ENCODE measurements at regions not wholly inside any gene's neighbourhood (a gene's known extent, or its start where the extent isn't known, plus 50 kb on each side); places are given as distances from the start of the nearest gene placed in this dataset.

DNA sequence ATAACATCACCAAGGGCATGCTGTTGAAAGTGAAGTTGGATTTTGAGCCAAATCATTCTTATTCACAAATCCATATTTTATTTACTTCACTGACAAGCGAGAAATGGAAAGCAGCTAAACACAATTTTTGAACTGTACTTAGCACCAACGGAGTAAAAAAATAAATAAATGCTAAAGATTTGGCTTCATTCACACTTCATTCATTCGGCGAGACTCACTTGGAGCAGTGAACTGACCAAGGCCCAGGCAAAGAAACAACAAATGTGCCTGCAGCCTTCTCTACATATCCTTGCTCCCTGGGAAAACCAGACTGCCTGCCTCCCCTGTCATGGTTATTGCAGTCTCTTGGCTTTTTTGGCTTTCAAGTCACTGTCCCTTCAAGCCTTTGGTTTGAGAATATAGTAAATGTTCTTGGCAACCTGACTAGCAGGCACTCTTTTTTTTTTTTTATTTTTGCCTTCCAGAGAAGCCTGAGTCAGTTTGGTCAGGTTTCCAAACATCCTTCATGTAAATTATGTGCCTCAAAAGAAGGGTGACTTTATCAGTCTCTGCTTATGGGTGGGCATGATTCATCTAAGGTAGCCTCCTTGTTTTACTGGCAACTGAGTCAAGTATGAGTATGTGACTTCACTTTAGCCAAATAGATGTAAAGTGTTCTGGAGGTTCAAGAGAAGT lies 177.6 kb upstream of the MEOX2 start:
- H3K9me3 ChIP-seq (ENCODE audit: low read depth), result no peaks in the 10 kb centered on the region
- no peak for DNase-seq (ENCODE audit: low read depth in 1 of 2, low spot score in 1 of 2)
- H3K27ac ChIP-seq, result no peak overlapping the region
- H3K36me3 ChIP-seq, result no peaks in the 10 kb centered on the region
- no peaks in the 10 kb centered on the region for H3K4me1 ChIP-seq (ENCODE audit: low read depth)
- no peak overlapping the region for H3K4me3 ChIP-seq
- TF ChIP-seq, protein P1, sequence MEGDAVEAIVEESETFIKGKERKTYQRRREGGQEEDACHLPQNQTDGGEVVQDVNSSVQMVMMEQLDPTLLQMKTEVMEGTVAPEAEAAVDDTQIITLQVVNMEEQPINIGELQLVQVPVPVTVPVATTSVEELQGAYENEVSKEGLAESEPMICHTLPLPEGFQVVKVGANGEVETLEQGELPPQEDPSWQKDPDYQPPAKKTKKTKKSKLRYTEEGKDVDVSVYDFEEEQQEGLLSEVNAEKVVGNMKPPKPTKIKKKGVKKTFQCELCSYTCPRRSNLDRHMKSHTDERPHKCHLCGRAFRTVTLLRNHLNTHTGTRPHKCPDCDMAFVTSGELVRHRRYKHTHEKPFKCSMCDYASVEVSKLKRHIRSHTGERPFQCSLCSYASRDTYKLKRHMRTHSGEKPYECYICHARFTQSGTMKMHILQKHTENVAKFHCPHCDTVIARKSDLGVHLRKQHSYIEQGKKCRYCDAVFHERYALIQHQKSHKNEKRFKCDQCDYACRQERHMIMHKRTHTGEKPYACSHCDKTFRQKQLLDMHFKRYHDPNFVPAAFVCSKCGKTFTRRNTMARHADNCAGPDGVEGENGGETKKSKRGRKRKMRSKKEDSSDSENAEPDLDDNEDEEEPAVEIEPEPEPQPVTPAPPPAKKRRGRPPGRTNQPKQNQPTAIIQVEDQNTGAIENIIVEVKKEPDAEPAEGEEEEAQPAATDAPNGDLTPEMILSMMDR (IDR thresholded peaks at IDR 0.05; ENCODE audit: low read depth, low read length), result no peak
- H3K27me3 ChIP-seq, result no peaks in the 10 kb centered on the region

DNA sequence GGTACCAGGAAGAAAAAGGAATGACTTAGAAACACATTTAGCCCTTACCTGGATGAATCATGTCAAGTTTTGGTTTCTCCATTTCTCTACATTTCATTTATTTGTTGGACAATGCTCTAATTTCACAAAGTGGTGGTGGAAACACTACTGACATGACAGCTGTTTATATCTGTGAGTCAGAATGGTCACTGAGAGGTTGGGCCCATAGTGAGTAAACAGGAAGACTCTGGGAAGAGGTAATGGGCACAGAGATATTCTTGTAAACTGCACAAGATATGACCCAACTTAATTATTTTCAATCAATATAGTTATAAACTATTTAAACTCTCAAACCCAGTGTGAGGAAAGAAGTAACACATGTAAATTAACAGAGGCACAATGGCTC lies 176.3 kb upstream of the MEOX2 start:
- Histone ChIP-seq H3K36me3 (no peaks in the 10 kb centered on the region), H3K27me3 (no peaks in the 10 kb centered on the region), H3K9me3 (ENCODE audit: low read depth) (no peaks in the 10 kb centered on the region), H3K4me3 (no peak overlapping the region), H3K27ac (no peak overlapping the region), H3K4me1 (ENCODE audit: low read depth) (no peaks in the 10 kb centered on the region)
- DNase-seq (ENCODE audit: low read depth in 1 of 2, low spot score in 1 of 2), result no peak
- TF ChIP-seq, protein P1 (IDR thresholded peaks at IDR 0.05; ENCODE audit: low read depth, low read length), result no peak

- no peak overlapping the region for H3K4me3 ChIP-seq
- H3K27me3 ChIP-seq, result no peaks in the 10 kb centered on the region
- H3K36me3 ChIP-seq, result no peaks in the 10 kb centered on the region
- H3K9me3 ChIP-seq (ENCODE audit: low read depth), result no peaks in the 10 kb centered on the region
- TF ChIP-seq, protein P1 (IDR thresholded peaks at IDR 0.05; ENCODE audit: low read depth, low read length), result no peak
- H3K27ac ChIP-seq, result no peak overlapping the region
- no peaks in the 10 kb centered on the region for H3K4me1 ChIP-seq (ENCODE audit: low read depth)
- no peak for DNase-seq (ENCODE audit: low read depth in 1 of 2, low spot score in 1 of 2)
Measured at GRCh38 chr7:15862016-15862780, 175.7 kb upstream of the MEOX2 start.

- H3K27ac ChIP-seq, result no peak overlapping the region
Measured at GRCh38 chr7:15860264-15860949, 173.9 kb upstream of the MEOX2 start.

GRCh38 chr7:15857026-15857425 lies 170.5 kb upstream of the MEOX2 start:
- H3K36me3 ChIP-seq, result no peaks in the 10 kb centered on the region
- H3K9me3 ChIP-seq (ENCODE audit: low read depth), result no peaks in the 10 kb centered on the region
- no peak overlapping the region for H3K4me3 ChIP-seq
- H3K4me1 ChIP-seq (ENCODE audit: low read depth), result peaks cover 8% of the 10 kb centered on the region
- TF ChIP-seq, protein P1 (IDR thresholded peaks at IDR 0.05; ENCODE audit: low read depth, low read length), result no peak
- DNase-seq (ENCODE audit: low read depth in 1 of 2, low spot score in 1 of 2), result no peak
- H3K27me3 ChIP-seq, result no peaks in the 10 kb centered on the region
- no peak overlapping the region for H3K27ac ChIP-seq

More at GRCh38 chr7:15860264-15860949, 173.9 kb upstream of the MEOX2 start:
- Histone ChIP-seq H3K27me3 (no peaks in the 10 kb centered on the region), H3K9me3 (ENCODE audit: low read depth) (no peaks in the 10 kb centered on the region), H3K36me3 (no peaks in the 10 kb centered on the region), H3K4me3 (no peak overlapping the region), H3K4me1 (ENCODE audit: low read depth) (peaks cover 8% of the 10 kb centered on the region)
- DNase-seq (ENCODE audit: low read depth in 1 of 2, low spot score in 1 of 2), result no peak
- TF ChIP-seq, protein P1 (IDR thresholded peaks at IDR 0.05; ENCODE audit: low read depth, low read length), result no peak
